Esophagus squamous epithelium (tissue), 5 donors: ENCODE measurements at regions not wholly inside any gene's neighbourhood (a gene's known extent, or its start where the extent isn't known, plus 50 kb on each side); places are given as distances from the start of the nearest gene placed in this dataset.
"Not testable (repeated sequence)": the region's sequence is repeated elsewhere in the genome, so short reads cannot be mapped to it uniquely, and the experiment has no call there.

Experiments
- DNase-seq: peaks from one replicate; lab custom pipeline; 2025; lab: John Stamatoyannopoulos, UW
- H3K27ac ChIP-seq, 4 donors: fragments of 200-600 bp; sonication (generic); one replicate each; pipeline ENCODE4 v1.5.1; 2016 to 2019; ENCODE audit warnings: mild to moderate bottlenecking in 1 of 4
- H3K27me3 ChIP-seq, 4 donors: fragments of 200-600 bp; sonication (generic); 1 replicate in 3 of 4; 2 replicates in 1 of 4; pipeline versions ENCODE4 v1.5.1 to v1.6.0; 2017 to 2021; ENCODE audit warnings: antibody characterized with exemption in 1 of 4
- H3K36me3 ChIP-seq, 3 donors: fragments of 200-600 bp; sonication (generic); one replicate each; pipeline ENCODE4 v1.5.1; 2016 to 2019
- H3K4me1 ChIP-seq, 3 donors: fragments of 200-600 bp; sonication (generic); one replicate each; pipeline ENCODE4 v1.5.1; 2017 to 2019
- H3K4me3 ChIP-seq, 4 donors: fragments of 200-600 bp; sonication (generic); 1 replicate in 3 of 4; 2 replicates in 1 of 4; pipeline ENCODE4 v1.5.1; 2016 to 2019; ENCODE audit warnings: mild to moderate bottlenecking in 2 of 4, moderate library complexity in 1 of 4
- H3K9me3 ChIP-seq, 3 donors: fragments of 200-600 bp; sonication (generic); one replicate each; pipeline ENCODE4 v1.5.1; 2016 to 2019
- POLR2A ChIP-seq, 4 donors: fragments of 450-650 bp; IDR thresholded peaks; one replicate each; pipeline ENCODE4 v1.6.1; 2017; ENCODE audit warnings: antibody characterized with exemption in 4 of 4, mild to moderate bottlenecking in 4 of 4, moderate library complexity in 3 of 4
- WGBS, 2 donors: methylation state at CpG; one replicate each; pipeline ENCODE4 v1.1.5; 2018; 5-methylcytosine and 5-hydroxymethylcytosine counted together
- intact Hi-C: fragments of 100-400 bp; cut with DNase I; formaldehyde crosslinking; loops from one replicate; pipeline ENCODE4 v1.15.0; 2022
- TF ChIP-seq, protein P1 (sequence below), 6 experiments: fragments of 450-650 bp in 4 of 6; fragments of 200-600 bp in 2 of 6; sonication (generic) in 2 of 6; IDR thresholded peaks; one replicate each; pipeline ENCODE4 v1.5.1; 2016 to 2019; ENCODE audit warnings: antibody characterized with exemption in 6 of 6, mild to moderate bottlenecking in 4 of 6, moderate library complexity in 4 of 6
- donor health status: DM: yes; HTN: yes; CAD: no.

- H3K27me3 ChIP-seq, result no peaks in the 10 kb centered on the region
- H3K4me1 ChIP-seq, result no peaks in the 10 kb centered on the region
- H3K4me3 ChIP-seq, result no peak overlapping the region
- WGBS, 2 donors, result 86 to 87% methylated on average over 3 of the region's 3 CpGs
- TF ChIP-seq POLR2A (IDR thresholded peaks at IDR 0.05), result no peak
- TF ChIP-seq, protein P1, sequence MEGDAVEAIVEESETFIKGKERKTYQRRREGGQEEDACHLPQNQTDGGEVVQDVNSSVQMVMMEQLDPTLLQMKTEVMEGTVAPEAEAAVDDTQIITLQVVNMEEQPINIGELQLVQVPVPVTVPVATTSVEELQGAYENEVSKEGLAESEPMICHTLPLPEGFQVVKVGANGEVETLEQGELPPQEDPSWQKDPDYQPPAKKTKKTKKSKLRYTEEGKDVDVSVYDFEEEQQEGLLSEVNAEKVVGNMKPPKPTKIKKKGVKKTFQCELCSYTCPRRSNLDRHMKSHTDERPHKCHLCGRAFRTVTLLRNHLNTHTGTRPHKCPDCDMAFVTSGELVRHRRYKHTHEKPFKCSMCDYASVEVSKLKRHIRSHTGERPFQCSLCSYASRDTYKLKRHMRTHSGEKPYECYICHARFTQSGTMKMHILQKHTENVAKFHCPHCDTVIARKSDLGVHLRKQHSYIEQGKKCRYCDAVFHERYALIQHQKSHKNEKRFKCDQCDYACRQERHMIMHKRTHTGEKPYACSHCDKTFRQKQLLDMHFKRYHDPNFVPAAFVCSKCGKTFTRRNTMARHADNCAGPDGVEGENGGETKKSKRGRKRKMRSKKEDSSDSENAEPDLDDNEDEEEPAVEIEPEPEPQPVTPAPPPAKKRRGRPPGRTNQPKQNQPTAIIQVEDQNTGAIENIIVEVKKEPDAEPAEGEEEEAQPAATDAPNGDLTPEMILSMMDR (IDR thresholded peaks at IDR 0.05), result no peak
- H3K36me3 ChIP-seq, result no peaks in the 10 kb centered on the region
- H3K27ac ChIP-seq, result no peak overlapping the region
- DNase-seq, result no peak
- H3K9me3 ChIP-seq, result no peaks in the 10 kb centered on the region
- intact Hi-C loops, result no loop called here
Observed at GRCh38 chr12:108424816-108425215, 85.7 kb upstream of the CMKLR1 start.

GRCh38 chr12:108424026-108424425, 84.9 kb upstream of the CMKLR1 start:
- Histone ChIP-seq H3K27ac (no peak overlapping the region), H3K36me3 (no peaks in the 10 kb centered on the region), H3K9me3 (no peaks in the 10 kb centered on the region), H3K4me3 (no peak overlapping the region), H3K27me3 (no peaks in the 10 kb centered on the region), H3K4me1 (no peaks in the 10 kb centered on the region)
- DNase-seq, result no peak
- intact Hi-C loops, result no loop called here
- WGBS, 2 donors, result 61 to 67% methylated on average over 4 of the region's 4 CpGs
- TF ChIP-seq POLR2A (IDR thresholded peaks at IDR 0.05), result no peak
- TF ChIP-seq, protein P1 (IDR thresholded peaks at IDR 0.05), result no peak

GRCh38 chr12:108423486-108423885, 84.4 kb upstream of the CMKLR1 start:
- 59 to 81% methylated on average over 4 of the region's 4 CpGs for WGBS, 2 donors
- Histone ChIP-seq H3K9me3 (no peaks in the 10 kb centered on the region), H3K27me3 (no peaks in the 10 kb centered on the region), H3K36me3 (no peaks in the 10 kb centered on the region), H3K4me3 (no peak overlapping the region), H3K27ac (no peak overlapping the region), H3K4me1 (no peaks in the 10 kb centered on the region)
- no peak for DNase-seq
- no peak for TF ChIP-seq POLR2A (IDR thresholded peaks at IDR 0.05)
- TF ChIP-seq, protein P1 (IDR thresholded peaks at IDR 0.05), result no peak
- intact Hi-C loops, result no loop called here

DNA sequence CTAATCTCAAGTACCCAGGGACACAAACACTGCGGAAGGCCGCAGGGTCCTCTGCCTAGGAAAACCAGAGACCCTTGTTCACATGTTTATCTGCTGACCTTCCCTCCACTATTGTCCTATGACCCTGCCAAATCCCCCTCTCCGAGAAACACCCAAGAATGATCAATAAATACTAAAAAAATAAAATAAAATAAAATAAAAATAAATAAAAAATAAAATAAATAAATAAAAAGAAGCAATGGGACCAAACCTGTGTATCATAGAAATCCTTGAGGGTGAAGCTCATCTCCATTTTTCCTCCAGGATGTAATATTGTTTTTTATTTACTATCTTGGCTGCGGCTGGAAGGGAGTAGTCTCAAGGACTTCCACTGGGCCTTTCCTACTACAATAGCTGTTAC, 82.0 kb upstream of the CMKLR1 start:
- H3K4me3 ChIP-seq, intact Hi-C loops, H3K9me3 ChIP-seq, DNase-seq, H3K27ac ChIP-seq, H3K4me1 ChIP-seq, H3K27me3 ChIP-seq, H3K36me3 ChIP-seq: not testable (repeated sequence)
- WGBS, 2 donors, result 80 to 86% methylated on average over 1 to 2 of the region's 4 CpGs

DNA sequence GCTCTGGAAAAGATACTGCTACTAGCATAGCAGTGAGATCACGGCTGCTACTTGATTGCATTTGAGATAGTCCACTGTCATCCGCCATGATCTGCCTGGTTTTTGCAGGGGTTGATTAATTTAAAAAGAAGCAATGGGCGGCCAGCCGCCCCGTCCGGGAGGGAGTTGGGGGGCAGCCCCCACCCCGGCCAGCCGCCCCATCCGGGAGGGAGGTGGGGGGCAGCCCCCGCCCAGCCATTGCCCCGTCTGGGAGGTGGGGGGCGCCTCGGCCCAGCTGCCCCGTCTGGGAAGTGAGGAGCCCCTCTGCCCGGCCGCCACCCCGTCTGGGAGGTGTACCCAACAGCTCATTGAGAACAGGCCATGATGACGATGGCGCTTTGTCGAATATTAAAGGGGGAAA, 81.3 kb upstream of the CMKLR1 start:
- intact Hi-C loops, H3K27me3 ChIP-seq, H3K4me1 ChIP-seq, DNase-seq, H3K36me3 ChIP-seq, H3K4me3 ChIP-seq, H3K9me3 ChIP-seq, H3K27ac ChIP-seq: not testable (repeated sequence)
- WGBS, 2 donors, result 92 to 100% methylated on average over 2 to 3 of the region's 20 CpGs

- intact Hi-C loops, result no loop called here
- no peak for TF ChIP-seq POLR2A (IDR thresholded peaks at IDR 0.05)
- TF ChIP-seq, protein P1 (IDR thresholded peaks at IDR 0.05), result no peak
Observed at GRCh38 chr12:108419949-108420348, 80.8 kb upstream of the CMKLR1 start.

More at GRCh38 chr12:108419949-108420348, 80.8 kb upstream of the CMKLR1 start:
- Histone ChIP-seq H3K27me3 (no peaks in the 10 kb centered on the region), H3K4me1 (no peaks in the 10 kb centered on the region), H3K27ac (no peak overlapping the region), H3K4me3 (no peak overlapping the region), H3K9me3 (no peaks in the 10 kb centered on the region), H3K36me3 (no peaks in the 10 kb centered on the region)
- no peak for DNase-seq
- 49 to 55% methylated on average over 2 of the region's 2 CpGs for WGBS, 2 donors
